Nephron (organoid): ENCODE measurements at regions not wholly inside any gene's neighbourhood (a gene's known extent, or its start where the extent isn't known, plus 50 kb on each side); places are given as distances from the start of the nearest gene placed in this dataset.

Experiments
- H3K27ac Mint-ChIP-seq, 3 experiments: 2 replicates each; pipeline ENCODE4 v1.8.0; 2020; ENCODE audit warnings: mixed read lengths in 3 of 3, mild to moderate bottlenecking in 2 of 3, moderate library complexity in 1 of 3
- H3K27me3 Mint-ChIP-seq: 2 replicates; pipeline ENCODE4 v1.8.0; 2021; ENCODE audit warnings: low read depth, mild to moderate bottlenecking, moderate library complexity, mixed read lengths
- H3K36me3 Mint-ChIP-seq: 2 replicates; pipeline ENCODE4 v1.8.0; 2020; ENCODE audit warnings: low read depth, mixed read lengths
- H3K4me1 Mint-ChIP-seq: 2 replicates; pipeline ENCODE4 v1.8.0; 2020; ENCODE audit warnings: mixed read lengths
- H3K4me3 Mint-ChIP-seq, 3 experiments: 2 replicates each; pipeline ENCODE4 v1.8.0; 2020; ENCODE audit warnings: mild to moderate bottlenecking in 3 of 3, mixed read lengths in 3 of 3, moderate library complexity in 2 of 3
- H3K9me3 Mint-ChIP-seq: 2 replicates; pipeline ENCODE4 v1.8.0; 2020; ENCODE audit warnings: mixed read lengths
- CTCF ChIP-seq, 3 experiments: fragments of 200-600 bp; sonication (generic); IDR thresholded peaks; one replicate each; pipeline ENCODE4 v1.5.0; 2021; ENCODE audit warnings: antibody characterized with exemption in 3 of 3; ENCODE audit not compliant: unreplicated experiment in 3 of 3

DNA sequence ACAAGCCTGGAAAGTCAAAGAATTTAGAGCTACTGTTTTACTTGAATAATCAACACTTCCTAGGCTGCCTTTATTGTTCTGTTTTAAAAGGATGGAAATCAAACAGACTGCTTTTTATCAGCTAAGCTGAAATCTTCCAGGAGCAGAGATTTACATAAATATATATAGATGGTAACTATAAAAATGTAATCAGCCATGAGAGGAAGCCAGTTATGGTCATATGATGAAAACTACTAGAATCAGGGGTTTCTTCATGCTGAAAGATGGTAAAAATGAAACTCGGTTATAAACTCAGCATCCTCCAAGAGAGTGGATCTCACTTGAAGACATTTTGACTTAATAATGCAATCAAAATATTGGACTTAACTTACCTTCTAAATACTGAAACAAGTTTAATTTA is 413.0 kb downstream of the GXYLT1 start:
- no peaks in the 10 kb centered on the region for H3K27me3 Mint-ChIP-seq
- peaks cover 8% of the 10 kb centered on the region for H3K9me3 Mint-ChIP-seq
- no peaks in the 10 kb centered on the region for H3K4me1 Mint-ChIP-seq
- H3K36me3 Mint-ChIP-seq, result no peaks in the 10 kb centered on the region
- no peak overlapping the region for H3K27ac Mint-ChIP-seq
- H3K4me3 Mint-ChIP-seq, result no peak overlapping the region
- TF ChIP-seq CTCF (IDR thresholded peaks at IDR 0.05; ENCODE audit: unreplicated experiment in 3 of 3), result no peak

DNA sequence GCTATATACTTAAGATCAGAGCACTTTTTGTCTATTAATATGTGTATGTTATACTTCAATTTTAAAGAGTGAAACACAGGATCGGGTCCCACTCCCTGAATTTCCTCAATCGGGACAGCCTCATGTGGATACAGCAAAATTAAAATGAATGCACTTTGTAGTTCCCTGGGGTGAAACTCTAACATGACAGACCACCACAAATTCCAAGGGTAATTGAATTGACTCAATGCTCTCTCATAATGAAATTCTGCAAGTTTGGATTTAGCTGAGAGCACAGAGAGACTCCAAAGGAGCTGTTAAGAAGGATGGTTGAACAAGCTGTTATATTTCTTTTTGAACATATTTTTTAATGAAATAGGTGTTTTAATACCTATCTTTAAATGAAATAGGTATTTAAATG is 413.6 kb downstream of the GXYLT1 start:
- no peak for TF ChIP-seq CTCF (IDR thresholded peaks at IDR 0.05; ENCODE audit: unreplicated experiment in 3 of 3)
- Mint-ChIP-seq H3K9me3 (peaks cover 8% of the 10 kb centered on the region), H3K27ac (no peak overlapping the region), H3K27me3 (no peaks in the 10 kb centered on the region), H3K4me1 (no peaks in the 10 kb centered on the region), H3K4me3 (no peak overlapping the region), H3K36me3 (no peaks in the 10 kb centered on the region)

DNA sequence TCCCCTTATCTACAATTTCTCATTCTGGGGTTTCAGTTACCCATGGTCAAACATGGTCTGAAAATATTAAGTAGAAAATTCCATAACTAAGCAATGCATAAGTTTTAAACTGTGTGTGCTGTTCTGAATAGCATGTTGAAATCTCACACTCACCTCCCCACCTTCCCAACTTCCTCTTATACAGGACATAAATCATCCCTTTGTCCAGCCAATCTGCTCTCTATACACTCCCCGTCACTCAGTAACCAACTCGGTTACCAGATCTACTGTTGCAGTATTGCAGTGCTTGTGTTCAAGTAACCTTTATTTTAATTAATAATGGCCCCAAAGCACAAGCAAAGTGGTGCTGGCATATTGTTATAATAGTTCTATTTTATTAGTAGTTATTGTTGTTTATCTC is 420.5 kb downstream of the GXYLT1 start:
- Mint-ChIP-seq H3K4me1 (no peaks in the 10 kb centered on the region), H3K27ac (no peak overlapping the region), H3K27me3 (no peaks in the 10 kb centered on the region), H3K4me3 (no peak overlapping the region), H3K9me3 (no peaks in the 10 kb centered on the region), H3K36me3 (no peaks in the 10 kb centered on the region)
- no peak for TF ChIP-seq CTCF (IDR thresholded peaks at IDR 0.05; ENCODE audit: unreplicated experiment in 3 of 3)

DNA sequence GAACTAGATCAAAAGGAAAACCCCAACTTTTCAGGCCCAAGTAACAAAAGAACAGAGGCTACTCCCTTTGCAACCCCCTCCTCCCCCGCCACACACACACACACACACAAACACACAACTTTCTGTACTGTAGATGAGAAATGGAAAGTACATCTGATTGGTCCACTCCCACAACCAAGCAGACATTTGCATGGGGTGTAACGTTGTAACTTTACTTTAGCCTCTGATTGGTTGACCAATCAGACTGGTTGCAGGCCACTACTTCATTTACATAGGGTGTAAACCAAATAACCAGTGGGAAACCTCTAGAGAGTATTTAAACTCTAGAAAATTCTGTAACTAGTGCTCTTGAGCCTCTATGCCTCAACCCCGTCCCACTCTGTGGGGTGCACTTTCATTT is 425.5 kb downstream of the GXYLT1 start:
- H3K9me3 Mint-ChIP-seq, result no peaks in the 10 kb centered on the region
- no peak overlapping the region for H3K4me3 Mint-ChIP-seq
- no peak for TF ChIP-seq CTCF (IDR thresholded peaks at IDR 0.05; ENCODE audit: unreplicated experiment in 3 of 3)
- H3K36me3 Mint-ChIP-seq, result no peaks in the 10 kb centered on the region
- H3K27ac Mint-ChIP-seq, result no peak overlapping the region
- no peaks in the 10 kb centered on the region for H3K4me1 Mint-ChIP-seq
- H3K27me3 Mint-ChIP-seq, result no peaks in the 10 kb centered on the region

- Mint-ChIP-seq H3K9me3 (no peaks in the 10 kb centered on the region), H3K27ac (no peak overlapping the region), H3K36me3 (no peaks in the 10 kb centered on the region), H3K4me3 (no peak overlapping the region), H3K27me3 (no peaks in the 10 kb centered on the region), H3K4me1 (no peaks in the 10 kb centered on the region)
- TF ChIP-seq CTCF (IDR thresholded peaks at IDR 0.05; ENCODE audit: unreplicated experiment in 3 of 3), result no peak
Observed at GRCh38 chr12:41715256-41715655, 429.4 kb downstream of the GXYLT1 start.

DNA sequence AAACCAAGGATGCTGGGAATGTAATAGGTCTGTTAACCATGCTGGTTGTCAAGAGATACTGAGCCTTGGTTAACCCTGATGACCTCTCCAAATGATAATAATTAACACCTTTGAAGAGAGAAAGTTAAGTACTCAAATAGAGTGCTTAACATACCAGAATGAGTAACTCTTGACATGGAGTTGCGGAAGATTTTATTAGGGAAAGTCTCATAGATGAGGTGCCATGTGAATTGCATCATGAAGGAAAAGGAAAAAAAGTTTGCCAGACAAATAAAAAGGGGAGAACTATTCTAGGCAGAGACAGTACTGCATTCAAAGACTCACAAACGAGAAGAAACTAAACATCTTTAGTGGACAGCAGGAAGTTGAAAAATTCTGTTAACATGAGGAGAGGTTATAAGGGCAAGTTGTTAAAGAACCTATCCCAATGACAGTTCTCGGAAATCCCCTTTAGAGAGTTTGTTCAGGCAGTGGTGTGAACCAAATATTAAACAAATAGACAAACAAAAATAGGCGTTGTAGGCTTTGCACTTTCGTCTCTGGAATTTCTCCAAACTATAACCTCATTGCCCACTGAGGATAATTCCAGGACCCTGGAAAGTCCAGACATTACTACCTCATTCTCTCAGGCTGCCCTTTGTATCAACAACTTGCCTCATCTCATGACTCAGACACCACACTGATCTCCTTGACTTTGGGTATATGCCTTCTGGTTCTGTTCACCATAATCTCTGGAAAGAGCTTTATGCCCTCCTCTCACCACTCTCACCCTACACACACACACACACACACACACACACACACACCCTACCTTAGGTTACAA is 435.0 kb downstream of the GXYLT1 start:
- Mint-ChIP-seq H3K27ac (peak overlapping the region in 1 of 3 experiments; percentile 64), H3K27me3 (no peaks in the 10 kb centered on the region), H3K9me3 (no peaks in the 10 kb centered on the region), H3K36me3 (no peaks in the 10 kb centered on the region), H3K4me3 (no peak overlapping the region), H3K4me1 (no peaks in the 10 kb centered on the region)
- TF ChIP-seq CTCF (IDR thresholded peaks at IDR 0.05; ENCODE audit: unreplicated experiment in 3 of 3), result no peak
